ENCODE measurements at regions not wholly inside any gene's neighbourhood (a gene's known extent, or its start where the extent isn't known, plus 50 kb on each side); places are given as distances from the start of the nearest gene placed in this dataset.

GRCh38 chr4:11869191-11869870, 440.6 kb upstream of the HS3ST1 start:
- no peaks in the 10 kb centered on the region for H3K36me3 Mint-ChIP-seq
- H3K9me3 Mint-ChIP-seq = no peaks in the 10 kb centered on the region
- no peak overlapping the region for H3K4me3 Mint-ChIP-seq
- CTCF ChIA-PET = no interaction called here
- DNase-seq = no peak
- H3K27me3 Mint-ChIP-seq = no peaks in the 10 kb centered on the region
- no peaks in the 10 kb centered on the region for H3K4me1 Mint-ChIP-seq
- H3K27ac Mint-ChIP-seq = no peak overlapping the region

- H3K36me3 Mint-ChIP-seq = no peaks in the 10 kb centered on the region
- H3K4me3 Mint-ChIP-seq = no peak overlapping the region
- no peaks in the 10 kb centered on the region for H3K9me3 Mint-ChIP-seq
- no peak overlapping the region for H3K27ac Mint-ChIP-seq
- no peak for DNase-seq
- no peaks in the 10 kb centered on the region for H3K27me3 Mint-ChIP-seq
- CTCF ChIA-PET = no interaction called here
- no peaks in the 10 kb centered on the region for H3K4me1 Mint-ChIP-seq
These were observed 437.7 kb upstream of the HS3ST1 start for GRCh38 chr4:11866391-11866790.

GRCh38 chr4:11860996-11861395, 432.3 kb upstream of the HS3ST1 start:
- Mint-ChIP-seq H3K4me3 (no peak overlapping the region), H3K4me1 (no peaks in the 10 kb centered on the region), H3K27ac (no peak overlapping the region), H3K36me3 (no peaks in the 10 kb centered on the region), H3K9me3 (no peaks in the 10 kb centered on the region), H3K27me3 (no peaks in the 10 kb centered on the region)
- CTCF ChIA-PET = no interaction called here
- no peak for DNase-seq

DNA sequence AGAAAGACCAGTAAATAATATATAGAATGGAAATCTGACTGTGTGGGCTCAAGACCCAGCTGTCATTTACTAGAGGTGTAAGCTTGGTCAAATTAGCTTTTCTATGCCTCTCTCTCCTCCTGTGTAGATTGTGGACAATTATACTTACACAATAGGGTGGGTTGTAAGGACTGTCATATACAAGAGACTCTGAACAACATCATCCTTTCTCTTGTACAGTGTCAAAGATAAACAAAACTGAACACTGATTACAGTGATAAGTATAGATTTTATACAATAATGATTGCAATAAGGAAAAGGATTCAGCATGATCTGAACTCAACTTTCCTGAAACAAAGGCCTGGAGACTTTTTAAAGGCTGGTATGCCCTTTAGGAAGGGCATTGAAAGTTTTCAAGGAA, 429.2 kb upstream of the HS3ST1 start:
- Mint-ChIP-seq H3K9me3 (no peaks in the 10 kb centered on the region), H3K4me3 (no peak overlapping the region)
- CTCF ChIA-PET = no interaction called here

GRCh38 chr4:11847167-11847566, 418.5 kb upstream of the HS3ST1 start:
- Mint-ChIP-seq H3K9me3 (no peaks in the 10 kb centered on the region), H3K27ac (no peak overlapping the region), H3K36me3 (no peaks in the 10 kb centered on the region), H3K27me3 (no peaks in the 10 kb centered on the region), H3K4me3 (no peak overlapping the region), H3K4me1 (no peaks in the 10 kb centered on the region)
- DNase-seq = no peak
- CTCF ChIA-PET = no interaction called here

More for the DNA sequence above, 429.2 kb upstream of the HS3ST1 start:
- no peaks in the 10 kb centered on the region for H3K27me3 Mint-ChIP-seq
- no peak for DNase-seq
- H3K4me1 Mint-ChIP-seq = no peaks in the 10 kb centered on the region
- no peaks in the 10 kb centered on the region for H3K36me3 Mint-ChIP-seq
- H3K27ac Mint-ChIP-seq = no peak overlapping the region

DNA sequence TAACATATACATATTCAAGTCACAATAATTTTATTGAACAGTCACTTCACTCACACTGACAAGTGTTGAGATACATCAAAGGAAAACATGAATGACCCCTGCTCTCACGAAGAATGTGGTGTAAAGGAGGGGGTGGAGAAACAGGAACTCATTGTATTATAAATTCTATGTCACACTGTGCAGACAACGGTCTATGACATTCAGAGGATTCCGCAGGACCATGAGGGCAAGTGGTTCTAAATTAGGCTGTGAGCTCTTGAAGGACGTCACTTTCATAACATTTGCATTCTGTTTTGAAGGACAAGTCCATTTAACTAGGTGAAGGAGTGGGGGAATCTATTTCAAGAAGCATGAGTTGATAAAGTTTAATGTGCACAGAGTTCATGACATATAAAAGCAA, 415.2 kb upstream of the HS3ST1 start:
- H3K4me1 Mint-ChIP-seq = no peaks in the 10 kb centered on the region
- no peak for DNase-seq
- H3K36me3 Mint-ChIP-seq = no peaks in the 10 kb centered on the region
- H3K9me3 Mint-ChIP-seq = no peaks in the 10 kb centered on the region
- no peaks in the 10 kb centered on the region for H3K27me3 Mint-ChIP-seq
- CTCF ChIA-PET = no interaction called here
- H3K27ac Mint-ChIP-seq = no peak overlapping the region
- no peak overlapping the region for H3K4me3 Mint-ChIP-seq

DNA sequence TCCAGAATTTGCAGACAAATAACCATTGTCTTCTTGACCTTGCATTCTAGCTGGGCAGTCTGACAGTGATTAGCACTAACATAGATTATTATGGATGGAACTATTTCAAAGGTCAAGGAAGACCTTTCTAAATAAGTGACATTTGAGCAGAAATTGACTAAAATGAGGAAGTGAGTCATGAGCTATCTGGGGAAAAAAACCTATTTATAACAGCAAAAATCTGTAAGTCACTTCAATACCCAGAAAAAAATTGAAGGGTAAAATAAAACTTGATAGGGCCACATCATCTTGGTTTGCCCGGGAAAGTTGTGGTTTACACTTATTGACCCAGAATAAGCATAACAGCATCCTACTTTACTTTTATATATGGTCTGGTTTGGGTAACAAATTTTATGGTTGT, 414.6 kb upstream of the HS3ST1 start:
- CTCF ChIA-PET = no interaction called here
- Mint-ChIP-seq H3K4me1 (no peaks in the 10 kb centered on the region), H3K9me3 (no peaks in the 10 kb centered on the region), H3K36me3 (no peaks in the 10 kb centered on the region), H3K4me3 (no peak overlapping the region), H3K27me3 (no peaks in the 10 kb centered on the region), H3K27ac (no peak overlapping the region)
- no peak for DNase-seq

DNA sequence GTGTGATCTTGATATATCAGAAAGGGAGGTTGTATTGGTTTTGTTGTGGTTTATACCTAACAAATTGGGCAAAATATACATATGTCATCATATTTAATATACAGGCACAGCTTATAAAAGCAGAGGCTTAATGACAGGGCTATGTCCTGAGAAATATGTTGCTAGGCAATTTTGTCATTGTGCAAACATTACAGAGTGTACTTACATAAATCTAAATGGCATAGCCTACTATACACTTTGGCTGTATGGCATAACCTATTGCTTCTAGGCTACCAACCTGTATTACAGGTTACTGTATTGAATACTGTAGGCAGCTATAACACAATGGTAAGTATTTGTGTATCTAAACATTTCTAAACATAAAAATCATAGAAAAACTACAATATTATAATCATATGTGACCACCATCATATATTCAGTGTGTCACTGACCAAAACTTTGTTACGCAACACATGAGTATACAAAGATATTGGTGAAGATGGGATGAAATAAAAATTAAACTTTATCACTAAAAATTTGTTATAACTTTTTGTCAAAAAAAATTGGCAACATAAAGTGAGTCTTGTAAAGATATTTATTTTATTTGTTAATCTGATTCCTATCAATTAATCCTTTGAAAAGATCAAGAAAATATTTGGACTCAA, 414.0 kb upstream of the HS3ST1 start:
- DNase-seq = no peak
- no peak overlapping the region for H3K27ac Mint-ChIP-seq
- CTCF ChIA-PET = no interaction called here
- H3K36me3 Mint-ChIP-seq = no peaks in the 10 kb centered on the region
- H3K9me3 Mint-ChIP-seq = no peaks in the 10 kb centered on the region
- no peaks in the 10 kb centered on the region for H3K27me3 Mint-ChIP-seq
- H3K4me1 Mint-ChIP-seq = no peaks in the 10 kb centered on the region
- no peak overlapping the region for H3K4me3 Mint-ChIP-seq

GRCh38 chr4:11839889-11840288, 411.2 kb upstream of the HS3ST1 start:
- Mint-ChIP-seq H3K4me3 (no peak overlapping the region), H3K9me3 (no peaks in the 10 kb centered on the region), H3K27me3 (no peaks in the 10 kb centered on the region), H3K27ac (no peak overlapping the region), H3K36me3 (no peaks in the 10 kb centered on the region), H3K4me1 (no peaks in the 10 kb centered on the region)
- CTCF ChIA-PET = no interaction called here
- DNase-seq = no peak

DNA sequence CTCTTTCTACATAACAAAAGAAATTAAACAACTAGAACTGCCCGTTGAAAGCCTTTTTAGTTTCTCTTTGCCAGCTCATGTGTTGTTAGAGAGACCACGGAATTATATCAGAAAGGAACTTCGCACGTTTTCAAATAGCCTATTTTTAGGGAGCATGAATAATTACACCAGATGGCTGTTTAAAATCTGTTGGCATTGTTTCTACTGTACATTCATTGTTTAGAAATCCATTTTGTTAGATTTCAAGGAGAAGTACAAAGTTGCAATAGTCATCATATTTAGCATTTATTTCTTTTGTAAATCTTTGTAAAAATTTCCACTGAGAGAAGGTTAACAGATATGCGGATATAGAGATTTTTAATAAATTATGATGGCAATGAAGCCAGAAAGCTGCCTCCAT, 403.0 kb upstream of the HS3ST1 start:
- H3K27ac Mint-ChIP-seq = no peak overlapping the region

GRCh38 chr4:11824566-11824965, 395.9 kb upstream of the HS3ST1 start:
- CTCF ChIA-PET = no interaction called here

More for the DNA sequence above, 403.0 kb upstream of the HS3ST1 start:
- Mint-ChIP-seq H3K4me3 (no peak overlapping the region), H3K9me3 (no peaks in the 10 kb centered on the region), H3K4me1 (no peaks in the 10 kb centered on the region), H3K27me3 (no peaks in the 10 kb centered on the region), H3K36me3 (no peaks in the 10 kb centered on the region)
- no peak for DNase-seq
- CTCF ChIA-PET = no interaction called here

DNA sequence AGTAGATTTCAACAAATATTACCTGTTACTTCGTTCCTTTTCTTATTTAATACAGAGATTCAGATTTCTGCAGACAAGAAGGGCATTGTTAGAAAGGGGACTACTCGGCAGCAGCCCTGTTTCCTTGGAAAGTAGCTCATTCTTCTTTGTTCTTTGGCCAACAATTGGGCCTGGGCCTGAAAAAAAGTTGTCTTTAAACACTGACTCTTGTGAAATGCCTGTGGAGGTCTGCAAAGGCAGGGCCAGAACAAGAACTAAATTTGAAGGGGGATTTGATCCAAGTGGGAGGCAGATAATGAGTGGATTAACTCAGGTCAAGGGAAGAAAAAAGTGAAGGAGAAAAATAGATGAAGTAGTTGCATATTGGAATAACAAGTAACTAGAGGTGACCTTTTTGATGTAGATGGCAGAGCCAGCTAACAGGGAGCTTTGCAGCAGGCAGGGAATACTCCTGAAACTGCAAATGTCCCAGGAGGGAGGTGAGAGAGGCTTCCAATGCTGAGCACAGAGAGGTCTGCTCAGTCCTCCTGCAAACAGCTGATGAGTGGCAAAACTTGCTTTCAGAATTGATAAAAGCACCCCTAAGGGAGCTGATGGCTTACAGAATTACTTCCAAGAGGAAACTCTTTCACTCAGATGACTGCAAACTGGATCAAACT, 393.2 kb upstream of the HS3ST1 start:
- Mint-ChIP-seq H3K27ac (no peak overlapping the region), H3K4me1 (no peaks in the 10 kb centered on the region), H3K36me3 (no peaks in the 10 kb centered on the region), H3K27me3 (no peaks in the 10 kb centered on the region), H3K9me3 (no peaks in the 10 kb centered on the region), H3K4me3 (no peak overlapping the region)
- CTCF ChIA-PET = no interaction called here
- no peak for DNase-seq

More at GRCh38 chr4:11824566-11824965, 395.9 kb upstream of the HS3ST1 start:
- no peaks in the 10 kb centered on the region for H3K36me3 Mint-ChIP-seq
- no peaks in the 10 kb centered on the region for H3K27me3 Mint-ChIP-seq
- no peak for DNase-seq
- no peak overlapping the region for H3K4me3 Mint-ChIP-seq
- no peaks in the 10 kb centered on the region for H3K9me3 Mint-ChIP-seq
- no peak overlapping the region for H3K27ac Mint-ChIP-seq
- H3K4me1 Mint-ChIP-seq = no peaks in the 10 kb centered on the region

GRCh38 chr4:11817088-11817487, 388.4 kb upstream of the HS3ST1 start:
- CTCF ChIA-PET = no interaction called here
- no peak for DNase-seq
- H3K27ac Mint-ChIP-seq = no peak overlapping the region
- no peaks in the 10 kb centered on the region for H3K9me3 Mint-ChIP-seq
- H3K4me1 Mint-ChIP-seq = no peaks in the 10 kb centered on the region
- no peaks in the 10 kb centered on the region for H3K36me3 Mint-ChIP-seq
- H3K27me3 Mint-ChIP-seq = no peaks in the 10 kb centered on the region
- no peak overlapping the region for H3K4me3 Mint-ChIP-seq

- no peaks in the 10 kb centered on the region for H3K27me3 Mint-ChIP-seq
- H3K36me3 Mint-ChIP-seq = no peaks in the 10 kb centered on the region
- no peaks in the 10 kb centered on the region for H3K4me1 Mint-ChIP-seq
- CTCF ChIA-PET = no interaction called here
- no peak for DNase-seq
- H3K27ac Mint-ChIP-seq = no peak overlapping the region
- H3K4me3 Mint-ChIP-seq = no peak overlapping the region
- H3K9me3 Mint-ChIP-seq = no peaks in the 10 kb centered on the region
These were observed 386.1 kb upstream of the HS3ST1 start for GRCh38 chr4:11814758-11815157.

DNA sequence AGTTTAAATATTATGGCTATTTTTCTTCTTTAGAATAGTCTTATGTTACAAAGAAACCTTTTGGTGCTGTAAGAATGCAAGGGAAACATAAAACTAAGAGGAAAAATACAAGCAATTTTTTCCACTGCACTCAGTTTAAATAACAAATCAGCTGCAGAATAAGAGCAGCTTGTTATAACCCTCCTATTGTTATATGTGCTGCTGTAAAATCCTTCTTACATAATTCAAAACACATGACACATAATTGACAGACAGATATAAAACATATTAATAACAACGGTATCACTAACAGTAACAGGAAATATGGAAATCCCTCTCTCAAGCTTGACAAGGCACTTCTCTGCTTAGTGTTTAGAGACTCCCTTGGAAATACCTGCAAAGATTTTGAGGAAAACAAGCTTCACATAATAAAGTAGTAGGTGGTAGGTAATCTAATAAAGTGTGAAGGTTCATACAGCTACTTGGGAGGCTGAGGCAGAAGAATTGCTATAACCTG, 385.3 kb upstream of the HS3ST1 start:
- Mint-ChIP-seq H3K4me1 (no peaks in the 10 kb centered on the region), H3K9me3 (no peaks in the 10 kb centered on the region), H3K27ac (no peak overlapping the region), H3K4me3 (no peak overlapping the region), H3K36me3 (no peaks in the 10 kb centered on the region), H3K27me3 (no peaks in the 10 kb centered on the region)
- DNase-seq = no peak
- CTCF ChIA-PET = no interaction called here

All from activated naive CD4-positive, alpha-beta T cell treated with anti-CD3 and anti-CD28 coated beads, Interleukin-2, amount 10 ng/mL, durations not matched to agents 7 days and 5 days (primary cell).